ENCODE measurements at regions not wholly inside any gene's neighbourhood (a gene's known extent, or its start where the extent isn't known, plus 50 kb on each side); places are given as distances from the start of the nearest gene placed in this dataset.

GRCh38 chr18:51447351-51448342 lies 250.2 kb upstream of the MEX3C start:
- no peaks in the 10 kb centered on the region for H3K36me3 ChIP-seq (ENCODE audit: control insufficient read depth in 4 of 4, insufficient read depth in 4 of 4, low read length in 4 of 4)
- H3K9me3 ChIP-seq (ENCODE audit: control insufficient read depth in 4 of 4, insufficient read depth in 3 of 4, low read length in 3 of 4): peaks cover 0 to 2% (median 0%) of the 10 kb centered on the region in 4 donors
- ATAC-seq (ENCODE audit: insufficient read depth, low FRiP score): no peak
- H3K27ac ChIP-seq (ENCODE audit: low read depth in 1 of 2, low read length in 1 of 2): no peak overlapping the region
- H3K4me3 ChIP-seq: no peak overlapping the region
- no peaks in the 10 kb centered on the region for H3K27me3 ChIP-seq (ENCODE audit: control insufficient read depth in 3 of 3, insufficient read depth in 3 of 3, low read length in 2 of 3)
- DNase-seq: peak in 1 of 3 donors; percentile 8
- WGBS, 2 donors: 61 to 74% methylated on average over 18 to 19 of the region's 19 CpGs
- no peaks in the 10 kb centered on the region for H3K4me1 ChIP-seq (ENCODE audit: control insufficient read depth in 5 of 5, insufficient read depth in 5 of 5, low read length in 5 of 5)
- H3K9ac ChIP-seq (ENCODE audit: insufficient read depth in 1 of 2, low read length in 2 of 2): no peak overlapping the region
- no peak for TF ChIP-seq CTCF (IDR thresholded peaks at IDR 0.05; ENCODE audit: control extremely low read depth, extremely low read depth)

DNA sequence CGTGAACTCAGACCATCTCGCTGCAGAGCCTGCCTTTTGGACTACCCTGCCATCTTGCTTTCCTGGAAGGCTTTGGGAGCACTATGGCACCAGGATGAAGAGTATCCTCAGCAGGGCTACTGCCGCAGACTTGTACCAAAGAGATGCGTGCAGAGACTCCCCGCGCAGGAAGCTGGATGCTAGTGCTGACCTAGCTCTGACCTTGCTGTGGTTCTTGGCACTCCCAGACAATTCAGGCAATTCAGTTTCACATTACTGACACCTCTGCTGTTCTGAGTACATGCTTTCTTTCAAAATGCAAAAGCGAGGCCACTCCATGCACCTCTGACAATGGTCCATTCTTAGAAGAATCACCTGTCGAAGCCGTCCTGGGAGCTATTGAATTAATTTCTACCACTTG lies 251.5 kb upstream of the MEX3C start:
- Histone ChIP-seq H3K4me1 (ENCODE audit: control insufficient read depth in 5 of 5, insufficient read depth in 5 of 5, low read length in 5 of 5) (no peaks in the 10 kb centered on the region), H3K9me3 (ENCODE audit: control insufficient read depth in 4 of 4, insufficient read depth in 3 of 4, low read length in 3 of 4) (peaks cover 0 to 2% (median 0%) of the 10 kb centered on the region in 4 donors), H3K27ac (ENCODE audit: low read depth in 1 of 2, low read length in 1 of 2) (no peak overlapping the region)

DNA sequence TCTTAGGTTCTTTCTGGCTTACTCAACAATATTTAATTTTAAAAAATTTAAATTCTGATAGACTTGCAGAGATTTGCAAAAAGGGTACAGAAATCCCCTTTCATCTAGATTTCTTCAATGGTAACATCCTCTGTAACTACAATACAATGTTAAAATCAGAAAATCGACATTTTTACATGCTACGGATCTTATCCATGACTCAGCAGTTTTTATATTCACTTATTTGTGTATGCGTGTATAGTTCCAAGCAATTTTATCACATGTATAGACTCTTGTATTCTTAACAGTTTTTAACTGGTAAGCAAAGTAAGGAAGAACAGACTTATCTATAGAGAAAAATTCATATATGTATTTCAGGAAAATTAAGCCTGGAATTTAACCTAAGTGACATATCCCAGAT lies 256.1 kb upstream of the MEX3C start:
- Histone ChIP-seq H3K27me3 (ENCODE audit: control insufficient read depth in 3 of 3, insufficient read depth in 3 of 3, low read length in 2 of 3) (no peaks in the 10 kb centered on the region), H3K9ac (ENCODE audit: insufficient read depth in 1 of 2, low read length in 2 of 2) (no peak overlapping the region), H3K36me3 (ENCODE audit: control insufficient read depth in 4 of 4, insufficient read depth in 4 of 4, low read length in 4 of 4) (no peaks in the 10 kb centered on the region), H3K9me3 (ENCODE audit: control insufficient read depth in 4 of 4, insufficient read depth in 3 of 4, low read length in 3 of 4) (no peaks in the 10 kb centered on the region), H3K4me3 (no peak overlapping the region), H3K4me1 (ENCODE audit: control insufficient read depth in 5 of 5, insufficient read depth in 5 of 5, low read length in 5 of 5) (no peaks in the 10 kb centered on the region), H3K27ac (ENCODE audit: low read depth in 1 of 2, low read length in 1 of 2) (no peak overlapping the region)
- no peak for DNase-seq
- no peak for ATAC-seq (ENCODE audit: insufficient read depth, low FRiP score)
- TF ChIP-seq CTCF (IDR thresholded peaks at IDR 0.05; ENCODE audit: control extremely low read depth, extremely low read depth): no peak
- WGBS, 2 donors: 93 to 95% methylated on average over 3 of the region's 3 CpGs

More for the DNA sequence above, 251.5 kb upstream of the MEX3C start:
- Histone ChIP-seq H3K36me3 (ENCODE audit: control insufficient read depth in 4 of 4, insufficient read depth in 4 of 4, low read length in 4 of 4) (no peaks in the 10 kb centered on the region), H3K9ac (ENCODE audit: insufficient read depth in 1 of 2, low read length in 2 of 2) (no peak overlapping the region), H3K4me3 (no peak overlapping the region), H3K27me3 (ENCODE audit: control insufficient read depth in 3 of 3, insufficient read depth in 3 of 3, low read length in 2 of 3) (no peaks in the 10 kb centered on the region)
- ATAC-seq (ENCODE audit: insufficient read depth, low FRiP score) (no peak), DNase-seq (peak in 1 of 3 donors; percentile 20)
- TF ChIP-seq CTCF (IDR thresholded peaks at IDR 0.05; ENCODE audit: control extremely low read depth, extremely low read depth): no peak
- 71 to 82% methylated on average over 9 of the region's 9 CpGs for WGBS, 2 donors

Data from lung (tissue), 11 donors.